GM23248 (cell line): ENCODE measurements at regions not wholly inside any gene's neighbourhood (a gene's known extent, or its start where the extent isn't known, plus 50 kb on each side); places are given as distances from the start of the nearest gene placed in this dataset.

ENCODE experiments used
- EZH2 ChIP-seq: fragments of 200-600 bp; sonication (generic); IDR thresholded peaks from 2 replicates; pipeline ENCODE4 v1.6.1; 2018; ENCODE audit warnings: antibody characterized with exemption, mild to moderate bottlenecking; ENCODE audit not compliant: insufficient read depth, poor library complexity, severe bottlenecking
- EZH2phosphoT487 ChIP-seq: fragments of 200-600 bp; sonication (generic); IDR thresholded peaks from 2 replicates; pipeline ENCODE4 v1.6.1; 2018; ENCODE audit warnings: antibody characterized with exemption, moderate library complexity, mild to moderate bottlenecking, low read depth; ENCODE audit not compliant: insufficient read depth

DNA sequence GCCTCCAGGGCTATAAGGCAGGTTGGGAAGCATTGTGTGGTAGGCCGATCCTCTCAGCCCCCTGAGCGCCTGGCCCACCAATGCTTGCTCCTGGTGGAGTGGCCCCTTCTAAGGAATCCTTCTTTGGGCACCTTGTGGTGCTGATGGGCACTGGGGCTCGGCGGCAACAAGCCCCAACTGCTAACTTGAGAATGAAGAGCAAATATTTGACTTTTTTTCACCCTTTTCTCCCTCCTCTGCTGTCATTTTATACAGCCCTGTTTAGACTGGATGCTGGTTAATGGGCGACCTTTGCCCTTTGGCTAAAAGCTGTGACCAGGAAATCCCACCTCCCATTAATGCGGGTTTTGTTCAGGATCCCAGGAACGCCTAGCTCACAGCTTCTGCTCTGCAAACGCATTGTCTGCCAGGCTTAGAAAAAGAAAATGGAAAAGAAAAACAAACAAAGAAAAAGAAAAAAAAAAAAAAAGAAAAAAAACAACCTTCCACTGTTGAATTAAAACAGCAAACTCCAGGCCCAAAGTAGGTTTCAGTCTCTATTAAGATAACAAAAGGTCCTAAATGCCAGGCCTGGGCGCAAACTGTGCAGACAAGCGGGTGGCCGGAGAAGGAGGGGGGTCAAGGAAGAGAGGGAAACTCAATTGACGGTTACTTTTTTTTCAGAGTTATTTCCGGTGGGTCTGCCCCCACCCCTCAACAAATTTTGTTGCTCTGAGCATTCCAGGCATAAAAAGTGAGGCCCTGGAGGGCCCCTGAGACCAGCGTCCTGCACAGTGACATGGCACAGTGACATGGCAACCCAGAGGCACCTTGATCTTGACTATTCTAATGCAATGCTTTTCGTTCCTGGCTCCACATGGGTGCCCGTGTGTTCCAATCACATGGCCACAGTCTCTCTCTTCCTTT, 301.4 kb downstream of the MAF start:
- TF ChIP-seq EZH2phosphoT487 (no peak), EZH2 (no peak)
